Endothelial cell of umbilical vein (primary cell): ENCODE measurements at regions not wholly inside any gene's neighbourhood (a gene's known extent, or its start where the extent isn't known, plus 50 kb on each side); places are given as distances from the start of the nearest gene placed in this dataset.

ENCODE experiments used
- BruUV-seq: library from RNA; stranded (reverse); fragments of 400-500 nt; replicated peaks from 2 replicates; lab custom pipeline; 2021; lab: Mats Ljungman, UMichigan
- CTCF ChIA-PET: fragments of 300-600, 350-600 bp; sonication (Branson Sonifier 250); formaldehyde crosslinking; loops from one replicate; lab custom pipeline; 2021; ENCODE audit warnings: antibody characterized with exemption, inconsistent platforms; lab: Charles Lee
- POLR2A ChIA-PET: fragments of 300-600, 350-600 bp; sonication (Branson Sonifier 250); formaldehyde crosslinking; loops from one replicate; lab custom pipeline; 2021; ENCODE audit warnings: antibody characterized with exemption, inconsistent platforms; lab: Charles Lee
- DNase-seq: peaks from one replicate; pipeline ENCODE4 v3.0.0-alpha.2; 2011; ENCODE audit warnings: low read depth, low spot score
- FAIRE-seq: peaks from 2 replicates; lab custom pipeline; 2011; peaks lifted over from hg19 to GRCh38; lab: Jason Lieb, UNC
- H2AFZ ChIP-seq: 2 replicates; pipeline ENCODE4 v1.6.0; 2012; ENCODE audit warnings: low read depth, low read length, control low read depth, inconsistent platforms
- H3K27ac ChIP-seq: 2 replicates; pipeline ENCODE4 v1.5.1; 2011; ENCODE audit warnings: low read depth, mild to moderate bottlenecking, control low read depth, low read length, moderate library complexity; ENCODE audit not compliant: insufficient read depth
- H3K27me3 ChIP-seq, 2 experiments: 2 replicates each; pipeline versions ENCODE4 v1.6.0 to v1.6.1; 2011; ENCODE audit warnings: low read length in 2 of 2, mixed read lengths in 1 of 2; ENCODE audit not compliant: control insufficient read depth in 2 of 2, insufficient read depth in 2 of 2
- H3K36me3 ChIP-seq, 2 experiments: 2 replicates in 1 of 2; 3 replicates in 1 of 2; pipeline ENCODE4 v1.5.1; 2011; ENCODE audit warnings: low read length in 2 of 2, mild to moderate bottlenecking in 1 of 2, moderate library complexity in 1 of 2; ENCODE audit not compliant: control insufficient read depth in 2 of 2, insufficient read depth in 2 of 2; ENCODE audit errors: extremely low read depth in 1 of 2
- H3K4me1 ChIP-seq: 3 replicates; pipeline ENCODE4 v1.5.1; 2011; ENCODE audit warnings: mild to moderate bottlenecking, low read length; ENCODE audit not compliant: control insufficient read depth, insufficient read depth; ENCODE audit errors: extremely low read depth
- H3K4me2 ChIP-seq: 2 replicates; pipeline ENCODE4 v1.6.1; 2011; ENCODE audit warnings: low read length, control low read depth, mixed read lengths; ENCODE audit not compliant: insufficient read depth
- H3K4me3 ChIP-seq, 3 experiments: fragments of 200-600 bp in 1 of 3; sonication (generic), shearing (Covaris generic) in 1 of 3; replicated peaks in 1 of 3; 2 replicates each; pipeline ENCODE4 v1.5.1; 2011 to 2016; ENCODE audit warnings: control low read depth in 3 of 3, low read length in 3 of 3, mild to moderate bottlenecking in 2 of 3, inconsistent platforms in 1 of 3, low read depth in 1 of 3, moderate library complexity in 1 of 3; ENCODE audit not compliant: insufficient read depth in 1 of 3
- H3K79me2 ChIP-seq: 2 replicates; pipeline ENCODE4 v1.6.0; 2012; ENCODE audit warnings: low read length, inconsistent platforms; ENCODE audit not compliant: control insufficient read depth, insufficient read depth
- H3K9ac ChIP-seq: replicated peaks from 2 replicates; pipeline ENCODE3; 2011; ENCODE audit warnings: low read length, control low read depth; ENCODE audit not compliant: insufficient read depth; ENCODE audit errors: extremely low read depth
- H3K9me1 ChIP-seq: replicated peaks from 3 replicates; pipeline ENCODE4 v1.6.0; 2011; ENCODE audit warnings: mild to moderate bottlenecking, low read length; ENCODE audit not compliant: control insufficient read depth, insufficient read depth; ENCODE audit errors: extremely low read depth
- H3K9me3 ChIP-seq: replicated peaks from 2 replicates; pipeline ENCODE4 v1.5.1; 2012; ENCODE audit warnings: low read length, inconsistent platforms; ENCODE audit not compliant: control insufficient read depth, insufficient read depth
- H4K20me1 ChIP-seq: replicated peaks from 2 replicates; pipeline ENCODE3; 2011; ENCODE audit warnings: mild to moderate bottlenecking, low read length; ENCODE audit not compliant: control insufficient read depth, insufficient read depth; ENCODE audit errors: extremely low read depth
- EZH2 ChIP-seq: IDR thresholded peaks from 2 replicates; pipeline ENCODE4 v1.6.1; 2012; ENCODE audit warnings: borderline replicate concordance, low read depth, mild to moderate bottlenecking, moderate library complexity, low read length, inconsistent platforms; ENCODE audit not compliant: severe bottlenecking
- FOS ChIP-seq: IDR thresholded peaks from 2 replicates; pipeline ENCODE4 v1.6.1; 2011; ENCODE audit warnings: mild to moderate bottlenecking, low read length, moderate library complexity, borderline replicate concordance; ENCODE audit not compliant: insufficient read depth
- GATA2 ChIP-seq: IDR thresholded peaks from 2 replicates; pipeline ENCODE4 v1.7.0; 2011; ENCODE audit warnings: low read depth, mild to moderate bottlenecking, moderate library complexity, mixed read lengths, low read length; ENCODE audit not compliant: insufficient read length, insufficient read depth
- JUN ChIP-seq: IDR thresholded peaks from 2 replicates; pipeline ENCODE4 v1.6.1; 2011; ENCODE audit warnings: borderline replicate concordance, low read depth; ENCODE audit not compliant: insufficient read length, insufficient read depth
- MAX ChIP-seq: IDR thresholded peaks from 2 replicates; pipeline ENCODE4 v1.6.1; 2011; ENCODE audit not compliant: insufficient read depth, insufficient read length
- MYC ChIP-seq: IDR thresholded peaks from one replicate; pipeline ENCODE4 v1.6.1; 2011; ENCODE audit warnings: mild to moderate bottlenecking, low read depth, low read length
- POLR2A ChIP-seq: IDR thresholded peaks from 2 replicates; pipeline ENCODE4 v1.6.1; 2012; ENCODE audit warnings: low read depth, mild to moderate bottlenecking, control low read depth, low read length
- POLR2AphosphoS5 ChIP-seq: IDR thresholded peaks from 2 replicates; pipeline ENCODE4 v1.6.1; 2012; ENCODE audit warnings: low read depth, mild to moderate bottlenecking, control low read depth, low read length, moderate library complexity; ENCODE audit not compliant: insufficient read depth
- dilution Hi-C: fragments of 300-500 bp; cut with MboI; formaldehyde crosslinking; loops from one replicate; pipeline ENCODE4 v1.15.0; 2019; ENCODE audit warnings: low sequenced_read_pairs; ENCODE audit not compliant: extremely low pct_ligation_motif_present
- intact Hi-C: fragments of 100-400 bp; cut with micrococcal nuclease; formaldehyde crosslinking; loops from one replicate; pipeline ENCODE4 v1.10.0; 2022
- TF ChIP-seq, protein P1 (sequence below), 2 donors: IDR thresholded peaks; 1 replicate in 1 of 2; 2 replicates in 1 of 2; pipeline ENCODE4 v1.5.1; 2011; ENCODE audit warnings: low read length in 2 of 2, mild to moderate bottlenecking in 2 of 2, moderate library complexity in 2 of 2, control low read depth in 1 of 2, inconsistent platforms in 1 of 2, low read depth in 1 of 2; ENCODE audit not compliant: insufficient read depth in 1 of 2; ENCODE audit errors: extremely low read depth in 1 of 2

GRCh38 chr1:219476716-219477115 lies 136.2 kb downstream of the ZC3H11B start:
- Histone ChIP-seq H4K20me1 (no peaks in the 10 kb centered on the region), H3K4me3 (no peak overlapping the region), H3K27me3 (no peaks in the 10 kb centered on the region), H3K9me3 (no peaks in the 10 kb centered on the region), H3K79me2 (no peaks in the 10 kb centered on the region), H3K4me2 (no peak overlapping the region), H3K9ac (no peak overlapping the region), H3K4me1 (no peaks in the 10 kb centered on the region), H3K36me3 (no peaks in the 10 kb centered on the region), H3K9me1 (no peaks in the 10 kb centered on the region), H2AFZ (no peak overlapping the region), H3K27ac (no peak overlapping the region)
- intact Hi-C loops: no loop called here
- TF ChIP-seq, protein P1, sequence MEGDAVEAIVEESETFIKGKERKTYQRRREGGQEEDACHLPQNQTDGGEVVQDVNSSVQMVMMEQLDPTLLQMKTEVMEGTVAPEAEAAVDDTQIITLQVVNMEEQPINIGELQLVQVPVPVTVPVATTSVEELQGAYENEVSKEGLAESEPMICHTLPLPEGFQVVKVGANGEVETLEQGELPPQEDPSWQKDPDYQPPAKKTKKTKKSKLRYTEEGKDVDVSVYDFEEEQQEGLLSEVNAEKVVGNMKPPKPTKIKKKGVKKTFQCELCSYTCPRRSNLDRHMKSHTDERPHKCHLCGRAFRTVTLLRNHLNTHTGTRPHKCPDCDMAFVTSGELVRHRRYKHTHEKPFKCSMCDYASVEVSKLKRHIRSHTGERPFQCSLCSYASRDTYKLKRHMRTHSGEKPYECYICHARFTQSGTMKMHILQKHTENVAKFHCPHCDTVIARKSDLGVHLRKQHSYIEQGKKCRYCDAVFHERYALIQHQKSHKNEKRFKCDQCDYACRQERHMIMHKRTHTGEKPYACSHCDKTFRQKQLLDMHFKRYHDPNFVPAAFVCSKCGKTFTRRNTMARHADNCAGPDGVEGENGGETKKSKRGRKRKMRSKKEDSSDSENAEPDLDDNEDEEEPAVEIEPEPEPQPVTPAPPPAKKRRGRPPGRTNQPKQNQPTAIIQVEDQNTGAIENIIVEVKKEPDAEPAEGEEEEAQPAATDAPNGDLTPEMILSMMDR (IDR thresholded peaks at IDR 0.05; ENCODE audit: extremely low read depth in 1 of 2, insufficient read depth in 1 of 2, low read depth in 1 of 2, low read length in 2 of 2): no peak
- no peak for TF ChIP-seq POLR2A
- TF ChIP-seq EZH2: no peak
- TF ChIP-seq FOS: no peak
- no peak for TF ChIP-seq MAX
- TF ChIP-seq MYC: no peak
- no peak for TF ChIP-seq GATA2
- no peak for TF ChIP-seq POLR2AphosphoS5
- no peak for TF ChIP-seq JUN
- ChIA-PET CTCF (no interaction called here), POLR2A (no interaction called here)
- no TSS peak for BruUV-seq
- dilution Hi-C loops: no loop called here
- FAIRE-seq (no peak), DNase-seq (no peak)
